HK-2 (cell line): ENCODE measurements at regions not wholly inside any gene's neighbourhood (a gene's known extent, or its start where the extent isn't known, plus 50 kb on each side); places are given as distances from the start of the nearest gene placed in this dataset.

Experiments used
- DNase-seq: peaks from one replicate; pipeline ENCODE4 v3.0.0-alpha.2; 2018; ENCODE audit not compliant: unreplicated experiment

DNA sequence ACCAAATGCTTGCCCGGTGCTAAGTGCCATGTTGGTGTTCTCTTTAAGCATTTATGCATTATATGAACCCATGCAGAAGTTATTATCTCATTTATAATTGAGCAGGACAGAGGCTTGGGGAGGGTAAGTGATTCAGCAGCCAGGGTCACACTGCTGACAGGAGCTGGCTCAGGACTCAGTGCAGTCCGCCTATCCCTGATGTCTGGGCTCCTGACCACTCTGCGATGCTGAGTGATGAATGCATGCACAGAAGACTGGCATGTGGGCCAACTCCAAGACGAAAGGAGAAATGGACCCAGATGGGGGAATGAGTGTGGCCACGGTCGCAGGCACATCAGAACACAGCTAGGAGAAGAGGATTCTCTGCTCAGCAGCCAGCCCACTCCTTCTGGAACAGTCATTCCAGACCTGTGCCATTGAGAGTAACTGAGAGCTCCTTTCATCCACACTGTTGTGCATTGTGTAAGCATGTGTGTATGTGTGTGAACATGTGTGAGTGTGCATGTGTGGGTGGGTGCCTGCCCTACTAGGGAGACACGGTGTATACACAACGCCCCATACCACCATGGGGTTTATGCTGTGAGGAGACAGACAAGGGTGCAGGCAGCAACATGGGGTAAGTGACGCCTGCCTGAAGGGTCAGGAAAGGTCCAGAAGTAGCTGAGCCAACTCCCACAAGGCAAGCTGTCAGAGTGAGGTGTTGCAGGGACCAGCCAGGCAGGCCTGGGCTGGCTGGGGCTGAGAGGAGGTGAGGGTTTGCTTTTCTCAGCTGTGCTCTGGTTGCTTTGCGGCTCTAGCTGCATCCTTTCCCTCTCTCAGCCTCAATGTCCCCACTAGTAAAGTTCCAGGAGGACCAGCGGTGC, 97.8 kb upstream of the PMEPA1 start:
- no peak for DNase-seq

DNA sequence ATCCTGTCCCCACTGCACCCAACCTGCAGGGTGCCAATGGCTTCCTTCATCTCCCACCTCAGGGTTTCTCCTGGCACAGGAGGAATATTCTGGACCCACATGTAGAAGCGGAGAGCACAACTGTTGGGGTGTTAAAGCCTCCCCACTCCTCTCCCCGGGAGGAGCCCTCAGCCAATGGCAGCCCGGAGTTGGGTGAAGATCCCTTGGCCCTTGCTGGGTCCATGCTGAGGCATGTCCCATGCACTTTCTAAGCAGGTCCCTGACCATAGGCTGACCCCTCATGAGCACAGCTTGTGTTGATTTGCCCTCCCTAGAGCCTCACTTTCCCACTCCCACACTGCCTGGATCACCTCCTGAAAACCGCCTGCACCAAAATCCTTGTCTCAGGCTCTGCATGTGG, 97.2 kb upstream of the PMEPA1 start:
- no peak for DNase-seq

DNA sequence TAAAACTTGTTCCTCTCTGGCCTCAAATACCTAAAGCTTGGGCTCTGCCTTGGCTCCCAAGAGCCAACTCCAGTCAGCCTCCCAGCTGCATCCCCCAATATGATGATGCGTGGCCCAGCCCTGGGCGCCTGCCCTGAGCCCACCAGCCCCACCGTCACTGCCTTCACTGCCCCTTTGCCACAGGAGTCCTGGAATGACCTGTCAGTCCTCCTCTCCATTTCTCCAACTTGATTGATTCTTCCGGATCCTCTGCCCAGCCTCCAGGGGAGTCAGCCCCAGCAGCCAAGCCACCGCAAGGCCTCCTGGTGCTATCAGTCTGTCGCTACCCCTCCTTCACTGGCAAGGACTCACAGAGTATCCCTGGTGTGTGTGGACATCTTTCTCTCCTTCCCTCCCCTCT, 96.7 kb upstream of the PMEPA1 start:
- no peak for DNase-seq

DNA sequence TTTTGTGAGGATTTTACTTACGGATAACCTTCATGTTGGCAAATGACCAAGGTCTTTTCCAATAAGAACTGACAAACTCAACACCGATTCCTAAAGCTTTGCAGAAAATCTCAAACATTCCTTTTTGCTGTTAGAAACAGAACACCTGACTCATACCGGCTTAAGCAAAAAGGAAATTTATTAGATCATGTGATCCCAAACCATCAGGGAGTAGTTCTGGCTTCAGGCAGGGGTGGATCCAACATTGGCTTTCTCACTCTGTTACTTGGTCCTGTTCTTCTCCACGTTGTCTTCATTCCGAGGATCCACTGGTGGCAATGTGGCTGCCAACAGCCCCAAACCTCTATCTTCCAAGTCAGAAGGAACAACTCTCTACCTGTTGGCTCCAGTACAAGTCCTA, 95.9 kb upstream of the PMEPA1 start:
- DNase-seq = no peak

DNA sequence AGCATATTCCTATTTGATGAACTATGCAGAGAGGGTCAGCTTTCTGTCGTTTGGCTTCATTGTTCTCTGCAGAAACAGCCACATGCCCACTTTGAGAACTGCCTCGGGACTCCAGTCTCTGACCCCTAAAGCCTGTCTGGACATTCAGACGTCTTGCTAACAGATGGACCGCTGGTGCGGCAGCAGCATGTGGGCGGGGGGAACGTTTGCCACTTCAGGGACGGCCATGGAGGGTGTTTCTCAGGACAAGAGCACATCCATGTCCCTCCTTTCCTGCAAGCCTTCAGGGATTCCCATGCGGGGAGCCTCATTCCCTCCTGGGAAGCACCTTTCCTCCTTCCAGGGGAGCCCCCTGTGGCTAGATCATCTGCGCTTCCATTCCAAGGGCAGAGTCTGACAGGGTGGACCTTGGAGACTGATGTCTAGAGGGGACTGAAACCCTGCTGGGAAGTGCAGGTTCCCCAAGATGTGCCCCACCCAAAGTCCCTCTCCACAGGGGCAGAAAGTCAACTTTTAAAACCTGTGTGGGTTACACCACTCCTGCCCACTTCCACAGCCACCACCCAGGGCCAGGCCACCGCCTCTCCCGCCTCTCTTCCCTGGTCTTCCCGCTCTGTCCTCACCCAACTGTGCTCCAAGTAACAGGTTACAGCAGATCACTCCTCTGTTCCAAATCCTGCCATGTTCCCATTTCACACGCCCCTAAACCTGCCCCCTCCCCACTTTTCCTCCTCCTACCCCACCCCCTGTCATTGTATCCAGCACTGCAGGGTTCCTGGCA, 94.8 kb upstream of the PMEPA1 start:
- no peak for DNase-seq

DNA sequence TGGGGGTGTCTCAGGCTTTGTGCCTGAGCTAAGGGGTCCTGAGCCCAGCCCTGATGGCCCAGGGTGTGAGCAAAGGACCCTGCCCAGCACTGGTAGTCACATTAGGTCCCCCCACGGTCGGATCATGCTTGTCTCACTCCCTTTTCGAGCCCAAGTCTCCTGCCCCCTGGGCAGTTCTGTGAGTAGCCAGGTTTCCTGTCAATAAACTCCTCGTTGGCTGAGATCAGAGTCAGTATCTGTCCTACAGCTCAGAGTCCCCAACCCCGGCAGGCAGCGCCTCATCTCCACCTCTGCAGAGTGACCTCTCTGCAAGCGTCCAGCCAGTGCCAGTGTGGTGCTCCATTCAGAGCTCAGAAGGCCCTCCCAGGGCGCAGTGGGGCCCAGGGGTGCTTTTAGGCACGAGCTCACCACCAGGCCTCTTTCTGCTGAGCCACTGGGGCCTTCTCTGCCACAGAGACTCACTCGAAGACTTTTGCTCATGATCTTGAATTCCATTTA, 93.7 kb upstream of the PMEPA1 start:
- DNase-seq = no peak

DNA sequence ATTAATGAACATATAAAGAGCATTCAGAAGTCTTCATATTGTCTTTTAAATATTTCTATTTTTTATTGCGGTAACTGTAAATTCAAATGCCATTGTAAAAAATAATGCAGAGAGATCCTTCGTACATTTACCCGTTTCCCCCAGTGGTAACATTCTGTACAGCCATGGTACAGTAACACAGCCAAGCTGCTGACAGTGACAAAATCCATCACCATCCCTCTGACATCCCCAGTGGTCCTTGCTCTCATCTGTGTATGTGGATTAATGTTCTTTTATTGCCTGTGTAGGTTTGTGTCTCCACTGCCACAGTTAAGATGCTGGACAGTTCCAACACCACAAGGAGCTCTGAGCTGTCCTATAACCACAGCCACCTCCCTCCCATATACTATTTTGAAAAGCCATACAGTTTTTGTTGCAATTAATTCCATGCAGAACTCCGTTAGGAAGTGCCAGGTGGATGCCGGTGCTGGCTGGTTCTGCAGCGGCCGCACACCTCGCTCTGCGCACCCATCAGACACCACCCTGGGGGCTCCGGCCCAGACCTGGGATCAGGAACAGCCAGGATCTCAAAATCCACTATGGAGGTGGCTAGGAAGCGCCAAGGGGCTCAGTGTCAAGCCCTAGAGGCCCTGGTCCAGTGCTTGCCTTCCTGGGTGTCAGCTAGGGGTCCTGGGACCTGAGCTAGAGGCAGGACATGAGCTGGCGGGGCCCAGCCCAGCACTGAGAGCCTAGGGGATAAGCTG, 93.1 kb upstream of the PMEPA1 start:
- no peak for DNase-seq

DNA sequence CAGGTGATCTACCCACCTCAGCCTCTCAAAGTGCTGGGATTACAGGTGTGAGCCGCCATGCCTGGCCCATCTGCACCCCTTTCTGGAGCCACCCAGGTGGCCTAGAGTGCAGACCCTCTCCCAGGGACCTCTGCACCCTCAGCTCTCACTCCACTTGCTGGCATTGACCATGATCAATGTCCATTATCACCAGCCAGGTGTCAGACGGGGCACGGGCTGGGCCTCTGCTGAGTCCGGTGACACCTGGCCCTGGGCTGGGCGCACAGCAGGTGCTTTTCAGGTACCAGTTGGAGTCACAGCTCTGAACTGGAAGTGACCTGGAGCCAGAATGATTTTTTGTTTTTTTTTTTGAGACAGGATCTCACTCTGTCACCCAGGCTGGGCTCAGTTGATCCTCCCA, 91.8 kb upstream of the PMEPA1 start:
- DNase-seq = no peak

DNA sequence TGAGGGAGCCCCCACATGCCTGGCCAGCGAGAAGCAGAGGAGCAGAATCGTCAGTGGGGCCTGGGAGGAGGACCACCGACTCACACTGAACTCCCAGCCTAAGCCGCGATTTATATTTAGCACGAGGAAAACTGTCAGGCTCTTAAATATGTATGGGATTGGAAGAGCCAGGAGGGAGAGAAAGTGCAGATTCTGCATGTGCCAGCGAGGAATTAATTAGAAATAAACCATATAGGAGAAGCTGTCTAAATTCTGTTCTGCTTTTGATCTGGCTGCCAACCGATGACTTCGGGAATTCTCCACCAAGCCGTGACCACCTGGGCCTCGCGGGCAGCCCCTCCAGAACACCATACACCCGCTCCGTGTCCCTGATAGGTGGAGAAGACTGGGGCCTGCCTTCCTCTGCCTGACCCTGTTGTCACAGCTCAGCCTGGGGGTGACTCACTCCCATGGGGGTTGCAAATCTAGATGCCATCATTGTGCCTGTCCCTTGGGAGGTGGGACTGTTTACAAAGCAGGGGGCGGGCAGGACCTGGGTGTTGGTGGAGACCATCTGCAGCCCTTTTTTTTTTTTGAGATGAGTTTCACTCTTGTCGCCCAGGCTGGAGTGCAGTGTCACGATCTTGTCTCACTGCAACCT, 91.1 kb upstream of the PMEPA1 start:
- DNase-seq = no peak

DNA sequence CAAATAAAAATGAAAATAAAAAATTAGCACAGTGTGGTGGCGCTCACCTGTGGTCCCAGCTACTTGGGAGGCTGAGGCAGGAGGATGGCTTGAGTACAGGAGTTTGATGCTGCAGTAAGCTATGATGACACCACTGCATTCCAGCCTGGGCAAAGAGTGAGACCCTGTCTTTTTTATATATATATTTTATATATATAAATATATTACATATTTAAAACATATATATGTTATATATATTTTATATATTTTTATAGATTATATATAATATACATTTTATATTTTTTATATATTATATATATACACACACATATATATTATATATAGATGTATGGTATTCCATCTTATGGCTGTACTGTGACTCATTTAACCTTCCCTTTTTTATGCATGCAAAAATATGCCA, 87.6 kb upstream of the PMEPA1 start:
- no peak for DNase-seq

DNA sequence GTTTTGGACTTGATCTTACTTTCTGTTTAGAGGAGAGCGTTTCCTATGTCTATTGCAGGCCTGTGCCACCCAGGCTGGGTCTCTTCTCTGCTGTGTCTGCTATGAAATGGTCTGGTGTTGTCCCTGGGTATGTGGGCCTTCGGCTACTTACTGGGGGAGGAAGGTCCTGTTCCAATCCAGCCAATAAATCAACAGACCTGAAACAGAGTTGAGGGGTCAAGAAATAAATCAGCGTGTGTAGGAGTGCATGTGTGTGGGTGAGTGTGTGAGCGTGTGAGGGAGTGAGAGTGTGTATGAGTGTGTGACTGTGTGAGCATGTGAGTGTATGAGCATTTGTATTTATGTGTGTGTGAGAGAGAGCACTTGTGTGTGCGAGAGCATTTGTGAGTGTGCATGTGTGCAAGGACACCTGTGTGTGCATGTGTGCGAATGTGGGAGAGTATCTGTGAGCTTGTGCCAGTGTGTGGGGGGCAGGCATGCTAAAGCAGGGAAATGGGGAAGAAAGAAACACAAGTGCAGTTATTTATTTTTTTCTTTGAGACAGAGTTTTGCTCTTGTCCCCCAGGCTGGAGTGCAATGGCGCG, 86.3 kb upstream of the PMEPA1 start:
- DNase-seq = no peak

DNA sequence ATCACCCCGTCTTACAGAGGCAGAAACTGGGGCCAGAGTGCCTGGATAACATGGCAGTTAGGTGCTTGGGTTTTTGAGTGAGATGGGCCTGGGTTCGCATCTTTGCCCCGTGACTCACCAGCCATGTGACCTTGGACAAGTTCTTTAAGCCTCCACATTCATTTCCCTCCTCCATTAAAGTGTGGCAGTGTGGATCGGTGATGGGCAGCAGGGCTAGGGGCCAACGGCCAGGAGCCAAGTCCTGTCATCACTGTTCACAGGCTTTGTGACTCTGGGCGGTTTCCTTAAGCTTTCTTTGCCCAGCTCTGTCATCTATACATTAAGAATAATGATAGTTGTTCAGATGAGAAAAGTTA, 85.5 kb upstream of the PMEPA1 start:
- peak; percentile 76 for DNase-seq

DNA sequence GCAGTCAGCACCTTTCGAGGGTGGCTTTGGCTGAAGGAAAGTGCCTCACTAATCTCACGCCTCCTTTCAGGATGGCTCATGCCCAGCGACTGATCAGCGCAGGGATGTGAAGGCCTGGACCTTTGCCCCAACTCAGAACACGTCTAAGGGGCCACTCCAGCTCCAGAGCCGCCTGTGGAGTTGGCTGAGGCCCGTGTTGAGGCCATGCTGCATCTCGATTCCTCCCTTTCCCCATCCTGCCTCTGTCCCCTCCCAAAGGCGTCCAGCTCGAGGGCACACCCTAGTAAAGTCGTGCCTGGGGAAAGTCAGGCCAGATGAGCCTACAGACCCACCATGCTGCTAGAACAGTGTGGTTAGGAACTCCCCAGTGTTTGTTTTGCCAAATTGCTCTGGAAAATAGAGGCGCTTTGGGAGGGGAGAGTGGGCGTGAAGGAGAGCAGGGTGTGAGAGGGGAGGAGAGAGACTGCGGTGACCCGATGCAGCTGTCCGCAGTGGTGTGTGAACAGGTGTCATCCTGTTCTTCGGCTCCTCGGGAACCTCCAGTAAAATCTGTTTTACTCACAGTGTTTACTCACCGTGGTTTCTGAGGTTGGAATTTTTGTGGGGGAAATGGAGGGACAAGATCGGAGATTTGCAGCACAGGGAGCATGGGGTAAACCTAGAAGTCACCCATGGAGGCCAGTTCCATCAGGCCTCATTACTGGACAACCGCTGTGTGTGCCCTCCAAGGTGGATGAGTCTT, 85.0 kb upstream of the PMEPA1 start:
- DNase-seq = peak; percentile 58

DNA sequence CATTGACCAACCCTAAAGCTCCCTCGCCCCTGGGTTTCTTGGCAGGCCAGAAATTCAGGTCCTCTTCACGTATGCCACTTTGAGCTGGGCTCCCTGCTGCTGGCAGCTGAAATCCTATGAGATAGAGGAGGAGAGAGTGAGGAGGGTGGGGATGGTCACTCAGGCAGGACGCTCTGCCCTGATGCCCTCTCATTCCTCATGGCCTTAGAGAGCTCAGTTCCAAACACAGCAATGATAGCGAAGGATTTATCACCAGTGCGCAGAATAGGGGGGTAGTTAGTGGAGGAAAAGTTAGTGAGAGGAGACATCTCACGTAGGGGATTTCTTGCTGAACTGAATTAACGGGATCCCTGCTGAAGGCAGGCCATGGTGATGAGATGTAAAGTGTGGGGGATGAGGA, 84.2 kb upstream of the PMEPA1 start:
- DNase-seq = no peak

DNA sequence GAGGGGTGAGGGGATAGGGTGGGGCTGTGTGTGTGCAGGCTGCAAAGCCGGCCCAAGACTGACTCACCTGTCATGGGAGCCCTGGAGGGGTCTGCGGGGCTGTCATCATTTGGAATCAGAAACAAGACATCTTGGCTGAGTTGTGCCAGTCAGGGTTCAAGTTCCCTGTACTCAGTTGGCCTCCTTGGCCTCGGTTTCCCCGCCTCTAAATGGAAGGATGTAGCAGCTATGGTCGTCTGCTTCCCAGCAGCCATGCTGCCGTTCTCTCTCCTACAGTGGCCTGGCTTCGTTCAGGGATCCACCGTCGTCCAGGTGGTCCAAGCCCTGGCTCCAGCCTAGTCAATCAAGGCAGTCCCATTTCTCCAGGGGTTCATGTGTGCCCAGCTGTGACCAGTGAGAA, 83.6 kb upstream of the PMEPA1 start:
- no peak for DNase-seq

DNA sequence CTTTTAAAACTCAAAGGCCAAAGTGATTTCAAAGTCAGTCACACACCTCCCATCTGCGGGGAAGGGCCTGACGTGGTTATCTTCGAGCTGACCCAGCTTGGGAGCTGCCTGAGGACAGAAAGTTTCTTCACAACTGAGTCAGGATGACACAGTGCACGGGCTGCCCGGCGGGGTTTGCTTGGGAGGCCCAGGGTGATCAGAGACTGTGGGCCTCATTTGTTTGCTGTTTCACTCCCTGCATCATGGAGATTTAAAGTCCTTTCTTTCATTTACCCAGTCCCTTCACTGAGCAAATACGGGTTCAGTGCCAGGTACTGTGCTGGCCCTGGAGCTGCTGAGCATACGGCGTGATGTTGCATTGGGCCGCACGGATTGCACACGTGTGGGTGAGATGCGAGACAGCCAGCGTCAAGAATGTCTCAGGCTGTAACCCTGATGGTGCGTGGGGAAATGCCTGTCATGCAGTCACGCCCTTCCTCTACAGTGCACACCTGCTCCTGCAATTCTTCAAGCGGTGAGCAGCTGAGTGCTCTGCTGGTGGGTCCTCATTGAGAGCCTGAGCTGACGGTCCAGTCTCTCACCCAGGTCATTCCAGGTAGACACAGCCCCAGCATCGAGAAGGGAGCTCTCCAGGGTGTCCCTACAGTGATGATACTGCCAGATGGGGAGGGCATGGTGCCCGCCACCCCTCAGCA, 82.7 kb upstream of the PMEPA1 start:
- DNase-seq = no peak

DNA sequence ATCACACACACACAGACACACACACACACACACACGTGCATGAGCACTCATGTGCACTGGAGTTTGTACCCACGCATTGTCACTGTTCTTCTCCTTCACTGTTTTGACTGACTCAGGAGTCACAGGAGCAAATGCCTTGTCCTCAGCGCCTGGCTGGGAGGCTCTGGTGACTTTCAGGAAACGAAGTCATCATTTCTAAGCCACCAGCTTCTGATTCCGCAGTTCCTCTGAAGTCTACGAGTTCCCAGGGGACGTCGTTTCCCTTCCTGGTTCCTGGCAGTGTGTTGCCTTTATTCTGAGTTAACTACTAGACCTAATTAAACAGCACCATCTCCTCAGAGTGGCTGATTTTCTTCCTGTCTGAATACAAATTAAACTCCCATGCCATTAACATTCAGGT, 82.2 kb upstream of the PMEPA1 start:
- no peak for DNase-seq

DNA sequence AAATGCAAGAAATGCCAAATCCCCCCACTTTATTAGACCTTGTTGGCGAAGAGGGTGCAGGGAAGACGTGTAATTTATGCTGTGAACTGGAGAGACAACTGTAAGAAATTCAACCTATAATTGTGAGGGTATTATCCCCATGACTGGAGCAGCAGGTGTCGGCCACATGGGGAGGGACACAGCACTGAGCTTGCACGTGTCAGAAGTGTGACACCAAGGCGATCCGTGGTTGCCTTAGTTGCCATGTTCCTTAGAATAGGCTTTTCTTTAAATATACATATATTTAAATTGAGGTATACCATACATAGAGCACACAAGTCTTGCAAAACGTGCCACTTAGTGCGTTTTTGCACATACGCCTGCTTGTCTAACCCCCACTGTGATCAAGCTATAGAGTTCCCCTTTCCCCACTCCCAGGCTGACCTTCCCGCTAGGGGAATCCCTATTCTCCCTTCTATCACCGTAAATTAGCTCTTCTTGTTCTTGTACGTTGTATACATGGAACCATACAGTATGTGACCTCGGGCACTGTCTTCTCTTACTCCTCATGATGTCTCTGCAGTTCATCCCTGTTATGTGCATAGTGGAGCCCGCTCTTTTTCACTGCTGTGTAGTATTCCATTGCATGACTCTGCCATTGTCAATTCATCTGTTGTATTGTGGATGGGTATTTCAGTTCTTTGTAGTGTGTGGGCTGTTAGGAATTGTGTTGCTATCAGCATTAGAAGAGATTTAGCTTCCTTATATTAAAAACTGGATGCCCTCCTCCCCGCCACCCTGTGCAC, 81.6 kb upstream of the PMEPA1 start:
- DNase-seq = no peak

DNA sequence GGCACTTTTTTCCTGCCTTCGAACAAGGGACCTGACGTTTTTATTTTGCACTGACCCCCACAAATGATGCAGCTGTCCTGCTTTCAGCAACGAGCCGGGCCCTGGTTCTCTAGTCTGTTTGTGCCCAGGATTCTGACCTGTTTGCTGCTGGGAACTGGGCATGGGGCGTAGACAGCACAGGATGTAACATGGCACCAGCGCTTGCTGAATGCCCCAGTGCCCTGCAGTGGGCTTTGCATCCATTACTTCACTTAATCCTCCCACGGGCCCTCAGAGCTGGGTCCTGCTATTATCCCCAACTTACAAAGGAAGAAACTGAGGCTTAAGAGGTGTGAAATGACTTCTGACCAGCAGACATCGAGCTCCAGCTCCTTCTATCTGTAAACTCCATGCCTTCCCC, 80.4 kb upstream of the PMEPA1 start:
- DNase-seq = no peak
